NCI-H2171 treated with DMSO at 0.1 percent for 48 hours (cell line): ENCODE measurements at regions not wholly inside any gene's neighbourhood (a gene's known extent, or its start where the extent isn't known, plus 50 kb on each side); places are given as distances from the start of the nearest gene placed in this dataset.
A peak's percentile ranks its signal among the peaks of the same experiment; 100 is the strongest.

ENCODE experiments used
- DNase-seq: peaks from one replicate; lab custom pipeline; 2025; lab: John Stamatoyannopoulos, UW

DNA sequence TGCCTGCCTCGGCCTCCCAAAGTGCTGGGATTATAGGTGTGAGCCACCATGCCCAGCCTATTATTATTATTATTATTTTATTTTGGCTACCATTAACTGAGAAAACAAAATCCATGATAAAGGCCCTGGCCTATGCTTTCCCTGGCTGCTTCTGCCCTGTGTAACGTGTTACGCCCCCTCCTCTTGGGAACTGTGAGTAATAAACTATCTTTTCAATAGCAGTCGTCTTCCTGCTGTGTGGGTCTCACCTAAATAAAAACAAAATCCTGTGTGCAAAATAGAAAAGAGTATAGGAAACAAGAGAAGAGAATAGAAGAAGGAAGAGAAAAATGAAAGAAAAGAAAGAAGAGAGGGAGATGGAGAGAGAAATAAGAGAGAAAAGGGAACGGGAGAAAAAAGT, 237.0 kb downstream of the MIAT start:
- no peak for DNase-seq

DNA sequence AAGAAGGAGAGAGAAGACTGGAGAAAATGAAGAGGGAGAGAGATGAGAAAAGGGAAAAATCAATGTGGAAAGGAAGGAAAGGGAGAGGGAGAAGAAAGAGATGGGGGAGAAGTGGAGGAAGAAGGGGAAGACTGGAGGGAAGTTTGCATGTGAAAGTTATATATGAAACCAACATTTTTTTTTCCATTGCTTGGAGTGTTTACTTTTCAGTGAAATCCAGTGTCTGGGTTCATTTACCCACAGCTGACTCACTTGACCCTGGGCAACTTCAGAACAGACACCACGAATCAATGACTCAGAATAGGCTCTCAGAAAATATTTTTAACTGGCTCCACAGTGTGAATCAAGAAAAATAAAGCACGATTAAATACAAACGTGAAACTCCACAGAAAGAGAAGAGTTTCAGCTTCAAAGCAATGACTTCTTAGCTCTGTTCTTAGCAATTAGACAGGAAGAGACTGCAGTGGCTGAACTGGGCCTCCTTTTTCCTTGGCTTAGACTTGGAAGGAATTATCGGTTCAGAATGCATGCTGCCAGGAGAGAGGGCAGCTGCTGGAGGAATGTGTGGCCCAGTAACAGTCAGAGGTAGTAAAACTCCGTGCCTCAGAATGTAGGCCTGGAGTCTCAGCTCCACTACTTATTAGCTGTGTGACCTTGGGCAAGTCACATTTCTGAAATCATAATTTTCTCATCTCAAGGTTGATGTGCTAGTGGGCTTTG, 237.5 kb downstream of the MIAT start:
- no peak for DNase-seq

GRCh38 chr22:26897384-26897783, 240.0 kb downstream of the MIAT start:
- DNase-seq: no peak

- peak; percentile 76 for DNase-seq
Observed at GRCh38 chr22:26898946-26899605, 241.7 kb downstream of the MIAT start.

GRCh38 chr22:26900787-26901186, 243.4 kb downstream of the MIAT start:
- no peak for DNase-seq

DNA sequence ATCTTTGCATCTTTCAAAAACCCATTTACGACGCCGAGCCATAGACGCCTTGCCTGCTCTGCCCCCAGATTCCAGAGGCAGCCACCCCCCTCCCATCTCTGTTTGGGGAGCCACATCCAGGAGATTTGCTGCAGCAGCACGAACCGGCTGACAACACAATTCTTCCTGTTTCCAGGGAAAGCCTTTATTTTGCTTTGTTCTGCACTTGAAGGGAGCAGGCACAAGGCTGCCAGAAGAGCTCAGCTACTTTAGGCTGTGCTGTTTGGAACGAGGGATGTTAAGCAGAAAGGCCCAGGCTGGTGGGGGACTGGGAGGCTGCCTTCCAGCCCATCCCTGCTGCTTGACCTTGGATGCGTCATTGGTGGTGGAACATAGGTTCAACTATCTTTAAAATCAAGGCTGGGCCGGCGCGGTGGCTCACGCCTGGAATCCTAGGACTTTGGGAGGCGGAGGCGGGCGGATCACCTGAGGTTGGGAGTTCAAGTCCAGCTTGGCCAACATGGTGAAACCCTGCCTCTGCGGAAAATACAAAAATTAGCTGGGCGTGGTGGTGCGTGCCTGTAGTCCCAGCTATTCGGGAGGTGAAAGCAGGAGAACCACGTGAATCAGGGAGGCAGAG, 243.9 kb downstream of the MIAT start:
- no peak for DNase-seq

GRCh38 chr22:26902401-26903029, 245.1 kb downstream of the MIAT start:
- no peak for DNase-seq

DNA sequence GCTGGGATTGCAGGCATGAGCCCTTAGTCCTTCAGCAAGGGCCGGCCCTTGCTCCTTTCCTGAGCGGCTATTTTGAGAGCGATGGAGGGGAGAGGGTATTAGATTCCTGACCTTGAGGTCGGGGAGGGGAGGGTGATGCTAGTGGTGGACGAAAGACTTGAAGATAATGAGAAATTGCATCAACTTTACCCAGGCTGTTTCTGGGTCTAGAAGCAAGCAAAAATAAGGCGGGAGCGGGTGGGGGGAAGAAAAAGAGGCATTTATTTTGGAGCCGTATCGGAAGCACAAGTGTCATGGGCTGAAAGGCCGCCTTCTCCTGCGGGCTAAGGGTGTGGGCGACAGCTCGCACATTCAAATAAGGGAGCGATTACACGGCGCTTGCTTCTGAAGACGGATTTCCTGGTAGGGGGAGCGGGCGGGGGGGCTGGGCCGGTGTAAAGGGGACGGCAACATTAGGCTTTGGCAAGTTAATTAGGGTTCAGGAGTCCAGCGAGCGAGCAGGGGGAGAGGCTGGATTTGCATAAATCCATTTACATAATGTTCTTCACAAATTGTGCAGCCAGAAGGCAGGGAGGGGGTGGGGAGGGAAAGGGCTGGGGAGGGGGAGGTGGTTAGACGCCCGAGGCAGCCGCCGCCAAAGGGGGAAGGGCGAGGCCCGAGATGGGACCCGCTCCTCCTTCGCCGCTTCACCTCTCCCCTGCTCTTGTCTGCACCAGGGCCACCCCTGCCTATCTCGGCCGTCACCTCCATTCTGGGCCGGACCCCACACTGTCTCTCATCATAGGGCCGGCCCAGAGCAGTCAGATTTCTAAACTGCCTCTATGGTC, 245.9 kb downstream of the MIAT start:
- no peak for DNase-seq

DNA sequence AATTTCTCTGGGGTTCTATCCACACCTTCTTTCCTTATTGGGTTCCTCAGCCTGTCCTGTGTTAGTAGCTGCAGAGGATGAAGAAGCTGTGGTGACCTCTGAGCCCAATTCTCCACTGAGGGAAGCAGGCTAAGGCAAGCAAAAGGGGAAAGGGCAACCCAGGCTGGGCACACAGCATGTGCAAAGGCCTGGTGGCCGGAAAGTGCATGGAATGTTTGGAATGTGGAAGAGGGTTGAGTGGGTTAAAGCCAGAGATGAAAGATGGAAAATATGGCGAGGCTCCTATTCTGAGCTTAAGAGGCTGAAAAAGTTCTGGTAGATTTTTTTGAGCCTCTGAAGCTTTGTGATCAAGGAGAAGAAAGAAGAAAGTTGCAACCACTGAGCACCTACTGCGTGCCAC, 247.1 kb downstream of the MIAT start:
- DNase-seq: no peak

DNA sequence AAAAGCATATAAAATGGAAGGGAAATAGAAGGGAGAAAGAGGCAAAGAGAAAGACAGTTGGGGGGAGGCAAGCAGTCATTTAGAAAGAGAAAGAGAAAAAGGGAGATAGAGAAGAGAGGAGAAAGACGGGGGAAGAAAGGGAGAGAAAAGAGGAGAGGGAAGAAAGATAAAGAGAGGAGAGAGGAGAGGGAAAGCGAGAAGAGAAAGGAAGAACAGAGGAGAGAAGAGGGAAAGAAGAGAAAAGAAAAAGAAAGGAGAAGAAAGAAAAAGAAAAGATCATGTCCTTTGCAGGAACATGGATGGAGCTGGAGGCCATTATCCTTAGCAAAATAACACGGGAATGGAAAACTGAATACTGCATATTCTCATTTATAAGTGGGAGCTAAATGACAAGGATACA, 247.7 kb downstream of the MIAT start:
- no peak for DNase-seq

GRCh38 chr22:26905640-26906039, 248.3 kb downstream of the MIAT start:
- no peak for DNase-seq

- peak; percentile 85 for DNase-seq
Observed at GRCh38 chr22:26906464-26906863, 249.1 kb downstream of the MIAT start.

DNA sequence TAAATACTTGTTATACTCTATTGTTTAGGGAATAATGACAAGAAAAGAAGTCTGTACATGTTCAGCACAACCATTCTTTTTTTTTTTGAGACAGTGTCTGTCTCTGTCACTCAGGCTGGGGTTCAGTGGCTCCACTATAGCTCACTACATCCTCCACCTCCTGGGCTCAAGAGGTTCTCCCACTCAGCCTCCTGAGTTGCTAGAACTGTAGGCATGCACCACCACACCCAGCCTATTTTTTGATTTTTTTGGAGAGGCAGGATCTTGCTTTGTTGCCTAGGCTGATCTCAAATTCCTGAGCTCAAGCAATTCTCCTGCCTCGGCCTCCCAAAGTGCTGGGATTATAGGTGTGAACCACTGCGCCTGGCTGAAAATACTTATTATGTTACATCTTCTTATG, 250.0 kb downstream of the MIAT start:
- DNase-seq: no peak

DNA sequence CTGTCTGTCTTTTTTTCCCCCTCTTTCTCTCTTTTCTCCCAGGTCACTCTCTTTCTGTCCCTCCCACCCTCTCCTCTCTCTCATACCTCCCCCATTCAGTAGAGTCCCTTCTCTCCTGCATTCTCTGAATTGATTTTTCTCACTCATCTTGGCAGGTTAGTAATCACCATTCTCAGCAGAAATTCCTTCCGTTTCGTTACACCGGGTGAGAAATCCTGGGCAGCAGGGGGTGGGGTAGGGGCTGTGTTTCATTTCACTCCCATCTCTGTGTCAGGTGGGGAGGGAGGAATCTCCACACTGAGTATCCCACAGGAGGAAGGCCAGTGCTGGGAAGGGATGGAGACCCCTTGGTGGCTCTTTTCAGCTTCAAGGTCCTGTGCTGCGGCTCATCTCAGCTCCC, 253.5 kb downstream of the MIAT start:
- no peak for DNase-seq

- DNase-seq: no peak
Observed at GRCh38 chr22:26912655-26913345, 255.4 kb downstream of the MIAT start.

DNA sequence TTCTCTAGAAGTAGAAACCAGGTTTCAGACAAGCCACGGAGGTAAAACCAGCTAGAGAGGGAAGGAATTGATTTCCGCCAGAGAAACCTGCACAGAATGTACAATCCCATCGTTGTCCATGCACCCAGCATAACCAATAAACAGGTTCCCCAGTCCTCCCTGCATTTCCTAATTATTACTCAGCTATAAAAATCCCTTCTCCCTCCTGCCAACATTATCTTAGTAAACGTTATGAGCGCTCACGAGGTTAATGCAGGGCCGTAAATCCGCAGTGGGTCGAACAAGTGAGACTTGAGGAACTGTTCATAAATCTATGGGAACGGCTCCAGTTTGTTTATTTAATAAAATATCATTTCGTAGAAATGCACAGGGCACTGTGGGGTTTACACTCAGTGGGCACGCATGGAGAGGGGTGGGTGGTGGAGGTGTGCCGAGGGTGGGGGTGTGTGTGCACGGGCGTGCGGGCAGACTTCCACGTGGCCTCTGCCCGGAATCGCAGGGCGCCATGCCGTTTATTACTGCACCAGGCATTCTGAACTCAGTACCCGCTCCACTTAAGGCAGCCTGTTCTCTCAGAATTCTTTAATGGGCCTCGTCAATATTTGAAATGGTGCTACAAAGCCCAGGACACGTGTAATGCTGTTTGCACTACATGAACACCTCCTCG, 257.3 kb downstream of the MIAT start:
- DNase-seq: no peak

DNA sequence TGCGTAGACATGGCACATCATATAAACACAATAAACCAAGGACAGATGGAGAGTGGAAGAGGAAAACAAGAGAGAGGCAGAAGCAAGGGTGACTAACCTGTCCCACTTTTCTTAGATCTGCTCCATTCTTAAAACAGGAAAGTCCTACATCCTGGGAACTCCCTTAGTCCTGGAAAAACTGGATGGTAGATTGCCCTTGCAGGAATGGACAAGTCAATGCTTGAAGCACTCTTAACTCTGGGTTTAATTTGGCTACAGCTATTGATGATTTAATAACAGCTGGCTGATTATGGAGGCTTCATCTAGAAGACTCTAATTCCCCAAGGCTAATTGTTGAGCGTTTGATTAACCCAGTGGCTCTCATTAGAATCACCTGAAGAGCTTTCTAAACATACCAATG, 258.8 kb downstream of the MIAT start:
- DNase-seq: no peak

DNA sequence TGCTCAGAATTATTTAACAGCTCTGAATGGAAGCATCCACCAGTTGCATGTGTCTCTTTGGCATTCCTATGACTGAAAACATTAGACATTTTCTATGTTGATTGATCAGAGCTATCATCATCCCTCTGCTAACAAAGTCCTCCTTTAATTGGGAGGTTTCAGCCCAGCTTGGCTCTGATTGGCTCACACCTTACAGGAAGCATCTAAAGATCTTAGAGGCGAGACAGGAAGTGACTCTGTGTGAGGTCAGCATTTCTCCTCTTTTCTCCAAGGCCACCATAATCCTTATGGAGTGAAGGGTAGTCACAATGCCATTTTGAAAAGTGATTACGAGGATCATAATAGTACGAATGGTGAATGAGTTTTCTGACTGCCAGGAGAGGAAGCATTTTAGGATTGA, 260.8 kb downstream of the MIAT start:
- no peak for DNase-seq

- no peak for DNase-seq
Observed at GRCh38 chr22:26921726-26922125, 264.3 kb downstream of the MIAT start.

GRCh38 chr22:26922806-26923205, 265.4 kb downstream of the MIAT start:
- DNase-seq: no peak

DNA sequence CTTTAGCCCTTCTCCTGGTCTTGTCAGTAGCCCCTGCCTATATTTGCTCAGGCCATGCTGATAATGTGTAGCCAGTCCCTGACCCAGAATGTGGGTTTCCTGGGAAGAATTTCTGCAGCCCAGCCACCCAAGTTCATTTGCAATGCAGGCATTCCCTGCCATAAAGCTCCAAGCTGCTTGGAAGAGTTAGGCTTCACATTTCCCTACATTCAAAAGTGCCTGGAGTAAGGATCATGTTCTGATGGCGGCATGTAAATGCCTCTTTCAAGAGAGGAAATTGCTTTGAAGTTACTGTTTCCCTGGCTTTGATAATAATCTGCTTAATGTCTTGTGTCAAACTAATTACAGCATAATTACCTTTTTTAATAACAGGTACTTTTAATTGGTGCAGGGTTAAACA, 266.1 kb downstream of the MIAT start:
- DNase-seq: no peak
